Caco-2 (cell line): ENCODE measurements at regions not wholly inside any gene's neighbourhood (a gene's known extent, or its start where the extent isn't known, plus 50 kb on each side); places are given as distances from the start of the nearest gene placed in this dataset.

ENCODE experiments used
- BruUV-seq: library from RNA; stranded (reverse); fragments of 400-500 nt; replicated peaks from 2 replicates; lab custom pipeline; 2021; lab: Mats Ljungman, UMichigan
- CTCF ChIA-PET: fragments of 300-600 bp; sonication (Branson Sonifier 250); formaldehyde crosslinking; loops from one replicate; lab custom pipeline; 2022; ENCODE audit warnings: antibody characterized with exemption; lab: Charles Lee
- POLR2A ChIA-PET: fragments of 300-600 bp; sonication (Branson Sonifier 250); formaldehyde crosslinking; loops from one replicate; lab custom pipeline; 2022; ENCODE audit warnings: antibody characterized with exemption; lab: Charles Lee
- DNase-seq, 2 experiments: peaks; one replicate each; pipeline versions ENCODE4 v3.0.0 to v3.0.0-alpha.2; 2020 to 2022
- H3K27me3 ChIP-seq: replicated peaks from 2 replicates; pipeline ENCODE4 v1.6.0; 2011; ENCODE audit warnings: low read length; ENCODE audit not compliant: control insufficient read depth, insufficient read depth
- H3K36me3 ChIP-seq: 2 replicates; pipeline ENCODE4 v1.5.1; 2011; ENCODE audit warnings: low read length; ENCODE audit not compliant: control insufficient read depth, insufficient read depth
- H3K4me1 ChIP-seq: fragments of 250-450 bp; sonication (Bioruptor Pico); 2 replicates; pipeline ENCODE4 v1.5.1; 2020; ENCODE audit warnings: mild to moderate bottlenecking
- H3K4me3 ChIP-seq: 2 replicates; pipeline ENCODE4 v1.5.1; 2011; ENCODE audit warnings: low read depth, mild to moderate bottlenecking, control low read depth, low read length
- H3K9me3 ChIP-seq: fragments of 250-450 bp; sonication (Bioruptor Pico); 2 replicates; pipeline ENCODE4 v1.5.1; 2020; ENCODE audit warnings: mild to moderate bottlenecking, moderate library complexity
- H3K27ac Mint-ChIP-seq: one replicate; pipeline ENCODE4 v1.8.0; 2022; ENCODE audit warnings: mixed read lengths; ENCODE audit not compliant: unreplicated experiment
- H3K27me3 Mint-ChIP-seq: one replicate; pipeline ENCODE4 v1.8.0; 2022; ENCODE audit warnings: mixed read lengths; ENCODE audit not compliant: insufficient read depth, unreplicated experiment
- H3K36me3 Mint-ChIP-seq: one replicate; pipeline ENCODE4 v1.8.0; 2022; ENCODE audit warnings: mild to moderate bottlenecking, mixed read lengths; ENCODE audit not compliant: insufficient read depth, unreplicated experiment
- H3K4me1 Mint-ChIP-seq: one replicate; pipeline ENCODE4 v1.8.0; 2022; ENCODE audit warnings: low read depth, mixed read lengths; ENCODE audit not compliant: unreplicated experiment
- H3K4me3 Mint-ChIP-seq: one replicate; pipeline ENCODE4 v1.8.0; 2022; ENCODE audit warnings: mild to moderate bottlenecking, moderate library complexity, mixed read lengths; ENCODE audit not compliant: unreplicated experiment
- H3K9me3 Mint-ChIP-seq: one replicate; pipeline ENCODE4 v1.8.0; 2022; ENCODE audit warnings: mixed read lengths; ENCODE audit not compliant: unreplicated experiment
- CTCF ChIP-seq, 2 experiments: fragments of 200-600 bp in 1 of 2; IDR thresholded peaks; 1 replicate in 1 of 2; 2 replicates in 1 of 2; pipeline versions ENCODE4 v1.5.1 to v1.8.0; 2011 to 2022; ENCODE audit warnings: antibody characterized with exemption in 1 of 2, control low read depth in 1 of 2, inconsistent platforms in 1 of 2, low read depth in 1 of 2, low read length in 1 of 2, mild to moderate bottlenecking in 1 of 2, moderate library complexity in 1 of 2; ENCODE audit not compliant: insufficient read depth in 1 of 2, severe bottlenecking in 1 of 2, unreplicated experiment in 1 of 2
- intact Hi-C: fragments of 100-400 bp; cut with micrococcal nuclease; formaldehyde crosslinking; loops from one replicate; pipeline ENCODE4 v1.10.0; 2022; ENCODE audit not compliant: unreplicated experiment

GRCh38 chr16:55041540-55042234, 111.0 kb downstream of the IRX5 start:
- BruUV-seq, result no TSS peak
- Mint-ChIP-seq H3K9me3 (no peaks in the 10 kb centered on the region), H3K27ac (no peak overlapping the region), H3K27me3 (no peaks in the 10 kb centered on the region), H3K36me3 (no peaks in the 10 kb centered on the region), H3K4me1 (peaks cover 17% of the 10 kb centered on the region), H3K4me3 (no peak overlapping the region)
- Histone ChIP-seq H3K9me3 (no peaks in the 10 kb centered on the region), H3K4me3 (no peak overlapping the region), H3K27me3 (no peaks in the 10 kb centered on the region), H3K4me1 (peaks cover 28% of the 10 kb centered on the region), H3K36me3 (no peaks in the 10 kb centered on the region)
- ChIA-PET POLR2A (no interaction called here), CTCF (interaction anchor here (0.8 kb wide), 1 partner anchor 9 kb away, joined by 3 read pairs; no protein-coding TSS in a partner anchor)
- TF ChIP-seq CTCF (IDR thresholded peaks at IDR 0.05; ENCODE audit: insufficient read depth in 1 of 2, low read depth in 1 of 2, low read length in 1 of 2, severe bottlenecking in 1 of 2, unreplicated experiment in 1 of 2), result no peak
- no peak for DNase-seq
- intact Hi-C loops, result no loop called here

GRCh38 chr16:55042556-55043432, 112.1 kb downstream of the IRX5 start:
- no peak overlapping the region for H3K4me3 Mint-ChIP-seq
- H3K36me3 Mint-ChIP-seq, result peaks cover 5% of the 10 kb centered on the region
- Histone ChIP-seq H3K4me3 (no peak overlapping the region), H3K36me3 (no peaks in the 10 kb centered on the region), H3K9me3 (no peaks in the 10 kb centered on the region), H3K27me3 (no peaks in the 10 kb centered on the region), H3K4me1 (peaks cover 38% of the 10 kb centered on the region)
- ChIA-PET CTCF (no interaction called here), POLR2A (no interaction called here)
- H3K27ac Mint-ChIP-seq, result no peak overlapping the region
- intact Hi-C loops, result no loop called here
- DNase-seq, result no peak
- no peaks in the 10 kb centered on the region for H3K27me3 Mint-ChIP-seq
- H3K4me1 Mint-ChIP-seq, result peaks cover 22% of the 10 kb centered on the region
- no peaks in the 10 kb centered on the region for H3K9me3 Mint-ChIP-seq
- BruUV-seq, result no TSS peak
- no peak for TF ChIP-seq CTCF (IDR thresholded peaks at IDR 0.05; ENCODE audit: insufficient read depth in 1 of 2, low read depth in 1 of 2, low read length in 1 of 2, severe bottlenecking in 1 of 2, unreplicated experiment in 1 of 2)

DNA sequence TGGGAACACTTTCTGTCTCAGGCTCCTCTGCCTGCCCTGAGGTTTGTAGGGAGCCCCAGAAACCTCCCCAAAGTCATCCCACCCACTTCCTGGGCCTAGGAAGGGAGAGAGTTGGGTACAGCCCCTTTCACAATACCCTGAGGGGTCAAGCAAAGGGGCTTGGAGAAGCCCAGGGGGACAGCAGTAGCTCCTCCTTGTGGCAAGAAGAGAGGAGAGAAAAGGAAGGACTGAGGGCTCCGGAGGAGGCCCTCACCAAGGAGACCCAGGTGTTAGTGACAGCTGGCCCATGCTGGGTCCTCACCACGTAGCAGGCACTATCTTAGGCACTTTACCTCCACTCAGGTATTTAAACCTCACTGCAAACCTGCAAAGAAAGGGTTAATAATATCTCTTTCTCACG, 112.8 kb downstream of the IRX5 start:
- no peaks in the 10 kb centered on the region for H3K36me3 ChIP-seq
- no peaks in the 10 kb centered on the region for H3K27me3 ChIP-seq
- H3K4me1 ChIP-seq, result peaks cover 38% of the 10 kb centered on the region
- BruUV-seq, result no TSS peak
- H3K27me3 Mint-ChIP-seq, result no peaks in the 10 kb centered on the region
- no peak overlapping the region for H3K27ac Mint-ChIP-seq
- no peak overlapping the region for H3K4me3 Mint-ChIP-seq
- CTCF ChIA-PET, result interaction anchor here (0.8 kb wide), 1 partner anchor 8 kb away, joined by 5 read pairs; no protein-coding TSS in a partner anchor
- TF ChIP-seq CTCF (IDR thresholded peaks at IDR 0.05; ENCODE audit: insufficient read depth in 1 of 2, low read depth in 1 of 2, low read length in 1 of 2, severe bottlenecking in 1 of 2, unreplicated experiment in 1 of 2), result no peak
- H3K36me3 Mint-ChIP-seq, result peaks cover 6% of the 10 kb centered on the region
- peaks cover 22% of the 10 kb centered on the region for H3K4me1 Mint-ChIP-seq
- H3K9me3 Mint-ChIP-seq, result no peaks in the 10 kb centered on the region
- intact Hi-C loops, result no loop called here
- no peak for DNase-seq
- no peak overlapping the region for H3K4me3 ChIP-seq
- POLR2A ChIA-PET, result no interaction called here
- no peaks in the 10 kb centered on the region for H3K9me3 ChIP-seq
